ENCODE measurements at regions not wholly inside any gene's neighbourhood (a gene's known extent, or its start where the extent isn't known, plus 50 kb on each side); places are given as distances from the start of the nearest gene placed in this dataset.
"Not testable (repeated sequence)": the region's sequence is repeated elsewhere in the genome, so short reads cannot be mapped to it uniquely, and the experiment has no call there.

DNA sequence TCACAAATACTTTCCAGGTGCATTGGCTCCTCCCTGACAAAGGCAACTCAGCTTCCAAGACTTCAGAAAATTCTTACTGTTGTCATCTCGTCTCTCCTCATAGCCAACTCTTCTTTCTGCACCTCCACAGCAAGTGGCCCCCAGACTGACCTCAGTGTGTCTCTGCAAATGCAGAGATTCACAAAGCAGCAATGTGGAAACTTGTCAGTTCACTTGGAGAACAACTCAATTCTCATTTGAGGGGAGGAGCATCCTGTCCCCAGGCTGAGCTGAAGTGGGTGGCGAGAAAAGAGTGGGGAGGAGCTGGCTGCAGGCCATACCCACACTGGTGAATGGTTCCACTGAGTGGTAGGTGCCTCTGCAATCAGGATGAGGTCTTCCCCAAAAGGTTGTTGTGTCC is 248.7 kb upstream of the IL12A start:
- ChIA-PET POLR2A (no interaction called here), CTCF (interaction anchor here (1.0 to 1.6 kb wide), 3 partner anchors 9 to 20 kb away, joined by 3 to 7 read pairs (median 3); no protein-coding TSS in a partner anchor)
- DNase-seq (ENCODE audit: low read depth, low spot score) = no peak
- no peak overlapping the region for H3K4me3 ChIP-seq (ENCODE audit: low read depth, low read length)
- TF ChIP-seq, protein P1, sequence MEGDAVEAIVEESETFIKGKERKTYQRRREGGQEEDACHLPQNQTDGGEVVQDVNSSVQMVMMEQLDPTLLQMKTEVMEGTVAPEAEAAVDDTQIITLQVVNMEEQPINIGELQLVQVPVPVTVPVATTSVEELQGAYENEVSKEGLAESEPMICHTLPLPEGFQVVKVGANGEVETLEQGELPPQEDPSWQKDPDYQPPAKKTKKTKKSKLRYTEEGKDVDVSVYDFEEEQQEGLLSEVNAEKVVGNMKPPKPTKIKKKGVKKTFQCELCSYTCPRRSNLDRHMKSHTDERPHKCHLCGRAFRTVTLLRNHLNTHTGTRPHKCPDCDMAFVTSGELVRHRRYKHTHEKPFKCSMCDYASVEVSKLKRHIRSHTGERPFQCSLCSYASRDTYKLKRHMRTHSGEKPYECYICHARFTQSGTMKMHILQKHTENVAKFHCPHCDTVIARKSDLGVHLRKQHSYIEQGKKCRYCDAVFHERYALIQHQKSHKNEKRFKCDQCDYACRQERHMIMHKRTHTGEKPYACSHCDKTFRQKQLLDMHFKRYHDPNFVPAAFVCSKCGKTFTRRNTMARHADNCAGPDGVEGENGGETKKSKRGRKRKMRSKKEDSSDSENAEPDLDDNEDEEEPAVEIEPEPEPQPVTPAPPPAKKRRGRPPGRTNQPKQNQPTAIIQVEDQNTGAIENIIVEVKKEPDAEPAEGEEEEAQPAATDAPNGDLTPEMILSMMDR (IDR thresholded peaks at IDR 0.05; ENCODE audit: insufficient read depth, low read length, missing control alignments) = no peak

DNA sequence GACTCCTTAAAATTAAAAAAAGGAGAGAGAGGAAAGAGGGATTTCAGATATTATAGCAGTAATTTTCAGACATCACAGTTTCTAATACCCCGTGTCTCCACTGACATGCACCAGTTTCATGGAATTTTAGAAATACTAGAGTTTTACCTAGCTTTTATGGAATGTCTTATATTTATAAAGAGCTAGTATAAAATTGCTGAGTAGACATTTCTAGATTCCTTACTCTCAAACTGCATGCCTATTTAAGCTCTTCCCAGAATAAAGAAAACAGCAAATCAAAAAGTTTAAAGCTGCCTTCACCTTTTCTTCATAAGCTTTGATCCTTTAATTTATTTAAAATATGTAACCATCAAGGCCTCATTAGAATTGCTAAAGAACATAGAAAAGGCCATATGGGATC is 247.4 kb upstream of the IL12A start:
- H3K4me3 ChIP-seq (ENCODE audit: low read depth, low read length) = no peak overlapping the region
- TF ChIP-seq, protein P1 (IDR thresholded peaks at IDR 0.05; ENCODE audit: insufficient read depth, low read length, missing control alignments) = no peak
- CTCF ChIA-PET = interaction anchor here (0.8 to 1.6 kb wide), 3 partner anchors 10 to 21 kb away, joined by 3 to 7 read pairs (median 3); no protein-coding TSS in a partner anchor
- DNase-seq (ENCODE audit: low read depth, low spot score) = no peak
- POLR2A ChIA-PET = no interaction called here

DNA sequence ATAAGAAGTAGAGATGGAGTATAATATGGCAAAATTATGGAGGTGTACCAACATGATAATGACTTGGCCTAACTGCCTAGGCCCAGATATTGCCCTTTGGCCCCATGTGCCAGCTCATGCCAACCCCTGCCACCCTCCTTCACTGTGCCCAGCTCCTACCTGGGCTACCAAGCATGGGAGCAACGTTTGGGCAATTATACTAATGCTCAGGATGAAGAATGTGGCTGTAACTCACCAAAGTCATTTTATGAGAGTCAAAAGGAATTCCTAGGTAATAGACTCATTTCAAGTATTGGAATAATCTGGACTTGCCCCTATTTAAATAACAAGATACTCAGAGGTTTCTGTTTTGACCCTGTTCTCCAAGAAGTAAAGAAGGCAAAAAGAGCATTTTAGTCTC is 240.2 kb upstream of the IL12A start:
- CTCF ChIA-PET = interaction anchor here (1.3 kb wide), 1 partner anchor 14 kb away, joined by 3 read pairs; no protein-coding TSS in a partner anchor
- TF ChIP-seq, protein P1 (IDR thresholded peaks at IDR 0.05; ENCODE audit: insufficient read depth, low read length, missing control alignments) = no peak
- no peak overlapping the region for H3K4me3 ChIP-seq (ENCODE audit: low read depth, low read length)
- DNase-seq (ENCODE audit: low read depth, low spot score) = no peak
- POLR2A ChIA-PET = no interaction called here

DNA sequence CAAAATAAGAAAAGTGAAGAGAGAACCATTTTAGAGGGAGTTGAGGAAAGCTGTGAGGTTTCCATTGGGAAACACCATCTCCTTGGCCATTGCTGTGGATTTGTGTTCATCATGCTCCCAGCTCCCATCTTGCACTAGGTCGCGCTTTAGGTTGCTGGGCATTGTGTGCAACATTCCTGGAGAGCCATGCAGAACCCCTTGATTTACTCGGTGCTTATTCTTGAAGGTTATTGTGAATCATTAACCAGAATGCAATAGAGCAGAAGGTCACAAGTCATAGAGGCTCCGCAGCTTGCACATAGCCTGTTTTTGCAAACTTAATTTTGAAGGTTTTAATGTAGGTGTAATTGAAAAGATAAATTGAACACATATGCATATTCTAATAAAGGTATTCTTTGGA is 239.2 kb upstream of the IL12A start:
- TF ChIP-seq, protein P1 (IDR thresholded peaks at IDR 0.05; ENCODE audit: insufficient read depth, low read length, missing control alignments) = no peak
- H3K4me3 ChIP-seq (ENCODE audit: low read depth, low read length) = no peak overlapping the region
- CTCF ChIA-PET = no interaction called here
- DNase-seq (ENCODE audit: low read depth, low spot score) = no peak
- POLR2A ChIA-PET = no interaction called here

DNA sequence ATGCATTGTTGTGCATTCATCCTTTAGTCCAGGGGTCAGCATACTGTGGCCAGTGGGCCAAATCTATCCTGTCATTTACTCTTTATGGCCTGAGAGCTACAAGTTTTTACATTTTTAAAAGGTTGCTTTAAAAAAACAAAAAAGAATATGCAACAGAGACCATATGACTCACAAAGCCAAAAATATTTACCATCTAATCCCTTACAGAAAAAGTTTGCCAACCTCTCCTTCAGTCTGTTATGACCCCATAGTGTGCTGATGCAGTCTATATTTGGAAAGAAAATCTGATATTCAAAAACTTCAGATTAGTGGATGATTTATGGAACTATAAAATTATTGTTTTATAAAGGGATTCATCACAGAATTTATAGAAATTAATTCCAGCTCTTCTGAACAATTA is 237.5 kb upstream of the IL12A start:
- DNase-seq (ENCODE audit: low read depth, low spot score) = no peak
- no peak overlapping the region for H3K4me3 ChIP-seq (ENCODE audit: low read depth, low read length)
- CTCF ChIA-PET = interaction anchor here (1.0 to 1.4 kb wide), 5 partner anchors 10 to 135 kb away, joined by 3 to 7 read pairs (median 3); no protein-coding TSS in a partner anchor
- POLR2A ChIA-PET = interaction anchor here (0.7 kb wide), 1 partner anchor 9 kb away, joined by 3 read pairs; no protein-coding TSS in a partner anchor
- TF ChIP-seq, protein P1 (IDR thresholded peaks at IDR 0.05; ENCODE audit: insufficient read depth, low read length, missing control alignments) = no peak

DNA sequence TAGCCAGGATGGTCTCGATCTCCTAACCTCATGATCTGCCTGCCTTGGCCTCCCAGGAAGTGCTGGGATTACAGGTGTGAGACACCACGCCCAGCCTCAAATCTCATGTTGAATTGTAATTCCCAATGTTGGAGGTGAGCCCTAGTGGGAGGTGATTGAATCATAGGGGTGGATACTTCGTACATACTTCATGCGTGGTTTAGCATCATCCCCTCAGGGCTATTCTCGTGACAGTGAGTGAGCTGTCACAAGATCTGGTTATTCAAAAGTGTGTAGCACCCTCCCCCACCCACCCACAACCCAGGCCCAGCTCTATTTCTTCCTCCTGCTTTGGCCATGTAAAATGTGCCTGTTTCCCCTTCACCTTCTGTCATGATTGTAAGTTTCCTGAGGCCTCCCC is 236.9 kb upstream of the IL12A start:
- TF ChIP-seq, protein P1 (IDR thresholded peaks at IDR 0.05; ENCODE audit: insufficient read depth, low read length, missing control alignments) = no peak
- no peak for DNase-seq (ENCODE audit: low read depth, low spot score)
- no peak overlapping the region for H3K4me3 ChIP-seq (ENCODE audit: low read depth, low read length)
- CTCF ChIA-PET = interaction anchor here (1.1 to 1.4 kb wide), 2 partner anchors 10 to 136 kb away, joined by 3 to 4 read pairs; no protein-coding TSS in a partner anchor
- POLR2A ChIA-PET = no interaction called here

DNA sequence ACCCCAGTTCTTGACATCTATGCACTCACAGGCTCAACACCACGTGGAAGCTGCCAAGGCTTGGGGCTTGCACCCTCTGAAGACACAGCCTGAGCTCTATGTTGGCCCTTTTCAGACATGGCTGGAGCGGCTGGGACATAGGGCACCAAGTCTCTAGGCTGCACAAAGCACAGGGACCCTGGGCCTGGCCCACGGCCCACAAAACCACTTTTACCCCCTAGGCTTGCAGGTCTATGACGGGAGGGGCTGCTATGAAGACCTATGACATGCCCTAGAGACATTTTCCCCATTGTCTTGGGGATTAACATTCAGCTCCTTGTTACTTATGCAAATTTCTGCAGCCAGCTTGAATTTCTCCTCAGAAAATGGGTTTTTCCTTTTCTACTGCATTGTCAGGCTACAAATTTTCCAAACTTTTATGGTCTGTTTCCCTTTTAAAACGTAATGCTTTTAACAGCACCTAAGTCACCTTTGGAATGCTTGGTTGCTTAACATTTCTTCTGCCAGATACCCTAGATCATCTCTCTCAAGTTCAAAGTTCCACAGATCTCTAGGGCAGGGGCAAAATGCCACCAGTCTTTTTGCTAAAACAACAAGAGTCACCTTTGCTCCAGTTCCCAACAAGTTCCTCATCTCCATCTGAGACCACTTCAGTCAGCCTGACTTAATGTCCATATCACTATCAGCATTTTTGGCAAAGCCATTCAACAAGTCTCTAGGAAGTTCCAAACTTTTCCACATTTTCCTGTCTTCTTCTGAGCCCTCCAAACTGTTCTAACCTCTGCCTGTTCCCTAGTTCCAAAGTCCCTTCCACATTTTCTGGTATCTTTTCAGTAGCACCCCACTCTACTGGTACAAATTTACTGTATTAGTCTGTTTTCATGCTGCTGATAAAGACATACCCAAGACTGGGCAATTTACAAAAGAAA is 232.1 kb upstream of the IL12A start:
- H3K4me3 ChIP-seq (ENCODE audit: low read depth, low read length); POLR2A ChIA-PET; DNase-seq (ENCODE audit: low read depth, low spot score): not testable (repeated sequence)
- CTCF ChIA-PET = interaction anchor here (1.1 to 1.7 kb wide), 3 partner anchors 10 to 139 kb away, joined by 3 to 5 read pairs (median 5); no protein-coding TSS in a partner anchor

All from AG04449 (cell line).